H1 (cell line): ENCODE measurements at regions not wholly inside any gene's neighbourhood (a gene's known extent, or its start where the extent isn't known, plus 50 kb on each side); places are given as distances from the start of the nearest gene placed in this dataset.
A peak's percentile ranks its signal among the peaks of the same experiment; 100 is the strongest.

Experiments used
- CTCF ChIA-PET: fragments of 300-600 bp; sonication (Branson Sonifier 250); formaldehyde crosslinking; loops from one replicate; lab custom pipeline; 2021; ENCODE audit not compliant: partially characterized antibody; lab: Charles Lee
- POLR2A ChIA-PET: fragments of 300-600 bp; sonication (Branson Sonifier 250); formaldehyde crosslinking; loops from one replicate; lab custom pipeline; 2021; ENCODE audit warnings: inconsistent platforms; ENCODE audit not compliant: partially characterized antibody; lab: Charles Lee
- DNase-seq, 2 experiments: peaks; one replicate each; pipeline versions ENCODE4 v3.0.0 to v3.0.0-alpha.2; 2010 to 2022; ENCODE audit warnings: low spot score in 2 of 2, low read depth in 1 of 2, mixed read lengths in 1 of 2
- FAIRE-seq: peaks from 2 replicates; lab custom pipeline; 2011; peaks lifted over from hg19 to GRCh38; lab: Jason Lieb, UNC
- H2AFZ ChIP-seq: 2 replicates; pipeline ENCODE4 v1.8.1; 2012; ENCODE audit warnings: low read length, inconsistent platforms
- H2AK5ac ChIP-seq: 2 replicates; pipeline ENCODE4 v1.6.1; 2013; ENCODE audit warnings: low read depth, low read length
- H2BK120ac ChIP-seq: replicated peaks from 2 replicates; pipeline ENCODE3; 2013; ENCODE audit warnings: low read depth, low read length, inconsistent platforms
- H2BK12ac ChIP-seq: 2 replicates; pipeline ENCODE4 v1.6.1; 2013; ENCODE audit warnings: low read depth, low read length
- H2BK15ac ChIP-seq: 2 replicates; pipeline ENCODE4 v1.6.1; 2013; ENCODE audit warnings: low read length
- H2BK20ac ChIP-seq: 2 replicates; pipeline ENCODE4 v1.6.1; 2013; ENCODE audit warnings: low read length
- H2BK5ac ChIP-seq: 2 replicates; pipeline ENCODE4 v1.6.1; 2013; ENCODE audit warnings: low read depth, low read length
- H3K14ac ChIP-seq: 2 replicates; pipeline ENCODE4 v1.6.1; 2013; ENCODE audit warnings: inconsistent platforms; ENCODE audit not compliant: insufficient read length
- H3K18ac ChIP-seq: 2 replicates; pipeline ENCODE4 v1.6.1; 2013; ENCODE audit warnings: low read length; ENCODE audit errors: extremely low read depth
- H3K23ac ChIP-seq: 2 replicates; pipeline ENCODE4 v1.6.1; 2013; ENCODE audit warnings: inconsistent platforms; ENCODE audit not compliant: insufficient read length
- H3K23me2 ChIP-seq: 2 replicates; pipeline ENCODE4 v1.6.1; 2013; ENCODE audit warnings: low read depth, low read length
- H3K27ac ChIP-seq: 2 replicates; pipeline ENCODE4 v1.6.1; 2011; ENCODE audit warnings: low read depth, low read length, inconsistent platforms
- H3K27me3 ChIP-seq, 4 experiments: replicated peaks in 1 of 4; 1 replicate in 1 of 4; 2 replicates in 3 of 4; pipeline versions ENCODE4 v1.6.1 to v1.8.1; 2011 to 2013; ENCODE audit warnings: low read length in 3 of 4, mild to moderate bottlenecking in 3 of 4, inconsistent platforms in 2 of 4, mixed read lengths in 2 of 4, moderate library complexity in 1 of 4; ENCODE audit not compliant: control insufficient read depth in 3 of 4, insufficient read depth in 3 of 4; ENCODE audit errors: extremely low read depth in 1 of 4
- H3K36me3 ChIP-seq, 4 experiments: 2 replicates each; pipeline versions ENCODE4 v1.6.1 to v1.8.1; 2011 to 2013; ENCODE audit warnings: mild to moderate bottlenecking in 4 of 4, low read length in 3 of 4, moderate library complexity in 2 of 4, control low read depth in 1 of 4, inconsistent platforms in 1 of 4; ENCODE audit not compliant: insufficient read depth in 4 of 4, control insufficient read depth in 2 of 4
- H3K4ac ChIP-seq: replicated peaks from 2 replicates; pipeline ENCODE3; 2013; ENCODE audit warnings: low read length, low read depth, mixed read lengths, inconsistent platforms; ENCODE audit not compliant: insufficient read length
- H3K4me1 ChIP-seq, 4 experiments: replicated peaks in 1 of 4; 1 replicate in 1 of 4; 2 replicates in 3 of 4; pipeline versions ENCODE4 v1.6.1 to v1.8.1; 2011 to 2013; ENCODE audit warnings: low read length in 3 of 4, inconsistent platforms in 2 of 4, mixed read lengths in 1 of 4; ENCODE audit not compliant: insufficient read depth in 4 of 4, control insufficient read depth in 3 of 4
- H3K4me2 ChIP-seq, 2 experiments: 2 replicates each; pipeline versions ENCODE4 v1.6.1 to v1.8.1; 2011 to 2013; ENCODE audit warnings: low read depth in 2 of 2, low read length in 2 of 2, control low read depth in 1 of 2, inconsistent platforms in 1 of 2, mild to moderate bottlenecking in 1 of 2; ENCODE audit not compliant: insufficient read depth in 1 of 2
- H3K4me3 ChIP-seq, 4 experiments: fragments of 200-600, 300-600 bp in 1 of 4; sonication (generic), shearing (Covaris generic), sonication (Bioruptor Twin) in 1 of 4; 2 replicates each; pipeline versions ENCODE4 v1.5.1 to v1.8.1; 2011 to 2016; ENCODE audit warnings: low read length in 4 of 4, low read depth in 3 of 4, control low read depth in 2 of 4, inconsistent platforms in 2 of 4, mild to moderate bottlenecking in 2 of 4, mixed read lengths in 1 of 4, moderate library complexity in 1 of 4; ENCODE audit not compliant: insufficient read depth in 2 of 4; ENCODE audit errors: extremely low read depth in 1 of 4
- H3K56ac ChIP-seq: replicated peaks from 2 replicates; pipeline ENCODE3; 2013; ENCODE audit warnings: low read depth, mild to moderate bottlenecking, mixed read lengths, low read length, inconsistent platforms; ENCODE audit not compliant: insufficient read length
- H3K79me1 ChIP-seq: 2 replicates; pipeline ENCODE4 v1.6.1; 2013; ENCODE audit warnings: low read depth, low read length, control low read depth
- H3K79me2 ChIP-seq, 2 experiments: 2 replicates each; pipeline versions ENCODE4 v1.6.1 to v1.8.1; 2012 to 2013; ENCODE audit warnings: low read length in 2 of 2, mild to moderate bottlenecking in 2 of 2, inconsistent platforms in 1 of 2; ENCODE audit not compliant: insufficient read depth in 2 of 2, control insufficient read depth in 1 of 2
- H3K9ac ChIP-seq, 4 experiments: replicated peaks in 1 of 4; 1 replicate in 1 of 4; 2 replicates in 3 of 4; pipeline versions ENCODE4 v1.6.1 to v1.8.1; 2011 to 2013; ENCODE audit warnings: low read depth in 3 of 4, low read length in 3 of 4, control low read depth in 2 of 4, mild to moderate bottlenecking in 2 of 4, moderate library complexity in 2 of 4, inconsistent platforms in 1 of 4; ENCODE audit errors: extremely low read depth in 1 of 4
- H3K9me3 ChIP-seq, 2 experiments: 2 replicates each; pipeline versions ENCODE4 v1.6.1 to v1.8.1; 2012 to 2013; ENCODE audit warnings: mild to moderate bottlenecking in 2 of 2, moderate library complexity in 2 of 2, control low read depth in 1 of 2, inconsistent platforms in 1 of 2, low read depth in 1 of 2, low read length in 1 of 2, mixed read lengths in 1 of 2; ENCODE audit not compliant: insufficient read depth in 2 of 2
- H4K20me1 ChIP-seq, 2 experiments: replicated peaks in 1 of 2; 2 replicates each; pipeline versions ENCODE3 to v1.8.1; 2011 to 2013; ENCODE audit warnings: inconsistent platforms in 2 of 2, low read length in 2 of 2, mild to moderate bottlenecking in 1 of 2; ENCODE audit not compliant: insufficient read depth in 2 of 2, control insufficient read depth in 1 of 2
- H4K5ac ChIP-seq: 2 replicates; pipeline ENCODE4 v1.6.1; 2013; ENCODE audit warnings: low read length, low read depth, mixed read lengths, inconsistent platforms; ENCODE audit not compliant: insufficient read length
- H4K8ac ChIP-seq: 2 replicates; pipeline ENCODE4 v1.8.0; 2013; ENCODE audit warnings: mild to moderate bottlenecking, moderate library complexity, low read length, inconsistent platforms; ENCODE audit not compliant: insufficient read depth; ENCODE audit errors: extremely low read depth
- H4K91ac ChIP-seq: replicated peaks from 2 replicates; pipeline ENCODE3; 2013; ENCODE audit warnings: low read length, mixed read lengths, inconsistent platforms; ENCODE audit not compliant: insufficient read length
- CHD1 ChIP-seq: IDR thresholded peaks from 2 replicates; pipeline ENCODE4 v1.6.1; 2012; ENCODE audit warnings: low read depth, low read length, improper control_type of control experiment
- KDM4A ChIP-seq: IDR thresholded peaks from one replicate; pipeline ENCODE4 v1.7.1; 2012; ENCODE audit warnings: low read depth, mild to moderate bottlenecking, moderate library complexity, low read length, inconsistent platforms; ENCODE audit not compliant: severe bottlenecking
- PHF8 ChIP-seq: fragments of 200-600 bp; sonication (generic); conservative IDR thresholded peaks from 2 replicates; pipeline ENCODE4 v1.7.1; 2012; ENCODE audit warnings: low read depth, mild to moderate bottlenecking, inconsistent platforms, low read length, moderate library complexity
- POLR2A ChIP-seq, 2 experiments: IDR thresholded peaks; 1 replicate in 1 of 2; 2 replicates in 1 of 2; pipeline ENCODE4 v1.6.1; 2011; ENCODE audit warnings: low read depth in 2 of 2, low read length in 2 of 2, mild to moderate bottlenecking in 2 of 2; ENCODE audit errors: control extremely low read depth in 1 of 2
- POU5F1 ChIP-seq: IDR thresholded peaks from 2 replicates; pipeline ENCODE4 v1.6.1; 2011; ENCODE audit warnings: low read depth, mild to moderate bottlenecking, low read length, moderate library complexity
- RAD21 ChIP-seq, 2 experiments: IDR thresholded peaks in 1 of 2; conservative IDR thresholded peaks in 1 of 2; 2 replicates each; pipeline ENCODE4 v1.6.1; 2011; ENCODE audit warnings: low read depth in 2 of 2, low read length in 2 of 2, improper control_type of control experiment in 1 of 2, inconsistent platforms in 1 of 2, mild to moderate bottlenecking in 1 of 2, moderate library complexity in 1 of 2
- SAP30 ChIP-seq: fragments of 300-600 bp; sonication (generic); IDR thresholded peaks from 2 replicates; pipeline ENCODE4 v1.7.1; 2012; ENCODE audit warnings: low read length, moderate library complexity, mild to moderate bottlenecking, inconsistent platforms; ENCODE audit not compliant: insufficient read depth, insufficient replicate concordance
- SIRT6 ChIP-seq: IDR thresholded peaks from one replicate; pipeline ENCODE4 v1.7.1; 2012; ENCODE audit warnings: low read length, inconsistent platforms
- SP4 ChIP-seq: IDR thresholded peaks from 2 replicates; pipeline ENCODE4 v1.6.1; 2012; ENCODE audit warnings: low read length, inconsistent platforms
- SRF ChIP-seq: IDR thresholded peaks from 2 replicates; pipeline ENCODE4 v1.6.1; 2011; ENCODE audit warnings: mild to moderate bottlenecking, low read depth, low read length, moderate library complexity
- SUZ12 ChIP-seq: fragments of 200-600 bp; sonication (generic); IDR thresholded peaks from 2 replicates; pipeline ENCODE4 v1.6.1; 2012; ENCODE audit warnings: mild to moderate bottlenecking, inconsistent platforms, low read length, moderate library complexity, mixed read lengths
- TAF7 ChIP-seq: optimal IDR thresholded peaks from 2 replicates; pipeline ENCODE3; 2011; ENCODE audit warnings: low read depth, mild to moderate bottlenecking, inconsistent platforms, low read length, moderate library complexity, borderline replicate concordance
- TBP ChIP-seq: IDR thresholded peaks from 2 replicates; pipeline ENCODE4 v1.6.1; 2011; ENCODE audit warnings: low read depth, low read length, improper control_type of control experiment
- USF2 ChIP-seq: IDR thresholded peaks from 2 replicates; pipeline ENCODE4 v1.6.1; 2011; ENCODE audit warnings: low read length, improper control_type of control experiment
- YY1 ChIP-seq: IDR thresholded peaks from 2 replicates; pipeline ENCODE4 v1.6.1; 2011; ENCODE audit warnings: low read depth, mild to moderate bottlenecking, low read length
- WGBS, 2 experiments: shearing (Covaris generic) in 1 of 2; methylation state at CpG; one replicate each; pipeline versions ENCODE4 v1.1.6 to v1.1.7; 2013 to 2015; ENCODE audit warnings: low lambda C conversion rate in 2 of 2, mixed read lengths in 2 of 2, inconsistent platforms in 1 of 2, low coverage in 1 of 2, missing lambda C conversion rate in 1 of 2; ENCODE audit not compliant: insufficient replicate concordance in 2 of 2, insufficient coverage in 1 of 2, insufficient read length in 1 of 2; ENCODE audit errors: extremely low coverage in 1 of 2, missing lambda C conversion rate in 1 of 2; 5-methylcytosine and 5-hydroxymethylcytosine counted together

- peak overlapping the region; percentile 16; the same call in 1 of the 2 replicates for H2AFZ ChIP-seq
- no peak overlapping the region for H2BK5ac ChIP-seq
- DNase-seq (no peak), FAIRE-seq (no peak)
- no peaks in the 10 kb centered on the region for H3K79me2 ChIP-seq
- no peak overlapping the region for H3K56ac ChIP-seq
- H3K27me3 ChIP-seq: no peaks in the 10 kb centered on the region
- H2AK5ac ChIP-seq: no peak overlapping the region
- WGBS, 2 experiments: 88% methylated on average over 3 of the region's 3 CpGs; no CpG with 5 or more reads in 1 of the 2 experiments
- H4K8ac ChIP-seq: no peak overlapping the region
- H4K5ac ChIP-seq: no peak overlapping the region
- CTCF ChIA-PET: interaction anchor here (0.5 to 2.6 kb wide), 4 partner anchors 12 to 587 kb away, joined by 3 to 15 read pairs (median 6); no protein-coding TSS in a partner anchor
- no peak overlapping the region for H3K14ac ChIP-seq
- H4K91ac ChIP-seq: no peak overlapping the region
- no peak overlapping the region for H3K4ac ChIP-seq
- no peak overlapping the region for H3K9ac ChIP-seq
- H3K18ac ChIP-seq: no peak overlapping the region
- POLR2A ChIA-PET: no interaction called here
- H3K4me2 ChIP-seq: no peak overlapping the region
- H3K4me3 ChIP-seq: no peak overlapping the region
- H2BK15ac ChIP-seq: no peak overlapping the region
- H2BK12ac ChIP-seq: no peak overlapping the region
- H2BK20ac ChIP-seq: no peak overlapping the region
- no peaks in the 10 kb centered on the region for H4K20me1 ChIP-seq
- no peaks in the 10 kb centered on the region for H3K23me2 ChIP-seq
- H3K79me1 ChIP-seq: no peaks in the 10 kb centered on the region
- no peak overlapping the region for H3K23ac ChIP-seq
- no peaks in the 10 kb centered on the region; a peak in 1 of 4 replicates for H3K9me3 ChIP-seq
- no peak overlapping the region for H3K27ac ChIP-seq
- H2BK120ac ChIP-seq: no peak overlapping the region
- no peaks in the 10 kb centered on the region for H3K4me1 ChIP-seq
- H3K36me3 ChIP-seq: no peaks in the 10 kb centered on the region
- no peak for TF ChIP-seq SIRT6
- no peak for TF ChIP-seq PHF8
- TF ChIP-seq CHD1: no peak
- TF ChIP-seq SAP30: no peak
- no peak for TF ChIP-seq SRF
- TF ChIP-seq POLR2A (IDR thresholded peaks at IDR 0.05; ENCODE audit: control extremely low read depth in 1 of 2, low read depth in 2 of 2, low read length in 2 of 2): no peak
- TF ChIP-seq RAD21 (IDR thresholded peaks at IDR 0.05 in 1 of 2, conservative IDR thresholded peaks at IDR 0.05 in 1 of 2; ENCODE audit: low read depth in 2 of 2, low read length in 2 of 2): no peak
- TF ChIP-seq SUZ12: no peak
- TF ChIP-seq USF2: no peak
- TF ChIP-seq TAF7: no peak
- no peak for TF ChIP-seq KDM4A
- no peak for TF ChIP-seq TBP
- TF ChIP-seq YY1: no peak
- no peak for TF ChIP-seq POU5F1
- no peak for TF ChIP-seq SP4
Measured at GRCh38 chr3:81289676-81290075, 471.8 kb downstream of the GBE1 start.
